HG02973 (cell line): ENCODE measurements at regions not wholly inside any gene's neighbourhood (a gene's known extent, or its start where the extent isn't known, plus 50 kb on each side); places are given as distances from the start of the nearest gene placed in this dataset.

Source experiments
- ATAC-seq: cut with Tn5 transposase; IDR thresholded peaks from one replicate; pipeline ENCODE4 v1.9.1; 2021; ENCODE audit warnings: moderate library complexity; ENCODE audit not compliant: unreplicated experiment

DNA sequence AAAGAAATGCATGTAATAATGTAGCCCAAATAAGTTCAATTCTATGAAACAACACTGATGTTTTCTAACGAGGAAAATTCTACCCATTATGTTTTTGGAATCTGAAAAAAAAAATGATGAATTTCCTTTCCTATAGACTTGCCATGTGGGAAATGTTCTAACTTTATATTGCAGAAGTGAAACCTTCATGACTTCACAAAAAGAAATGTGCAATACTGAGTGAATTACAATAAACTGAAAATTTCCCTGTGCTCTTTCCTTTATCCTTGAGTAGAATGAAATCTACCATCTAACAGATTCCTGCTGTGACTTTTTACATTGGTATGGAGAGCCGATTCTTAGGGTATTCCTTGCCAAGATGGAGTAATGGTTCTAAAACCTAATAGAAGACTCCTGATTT lies 1622.5 kb downstream of the MAT2B start:
- ATAC-seq = no peak

- no peak for ATAC-seq
These were observed 1625.2 kb downstream of the MAT2B start for GRCh38 chr5:165130656-165131055.

DNA sequence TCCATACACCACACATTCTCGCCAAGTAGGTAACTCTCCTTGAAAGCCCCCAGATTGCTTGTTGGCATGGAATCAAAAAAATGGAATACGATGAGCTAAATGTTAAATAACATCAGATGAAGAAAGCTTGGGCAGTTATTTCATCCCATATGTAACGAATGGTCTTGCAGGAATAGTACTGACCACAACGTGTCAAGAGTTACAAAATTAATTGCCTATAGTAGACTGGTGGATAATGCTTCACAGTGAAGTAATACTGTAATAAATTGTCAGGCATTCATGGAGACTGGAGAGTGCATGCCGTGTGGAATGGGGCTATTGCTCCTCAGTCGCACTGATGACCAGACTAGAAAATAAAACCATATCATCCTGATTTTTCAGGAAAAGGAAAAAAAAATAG lies 1628.7 kb downstream of the MAT2B start:
- ATAC-seq = no peak

GRCh38 chr5:165135565-165135964 lies 1630.1 kb downstream of the MAT2B start:
- ATAC-seq = no peak

GRCh38 chr5:165137701-165138100 lies 1632.3 kb downstream of the MAT2B start:
- no peak for ATAC-seq

DNA sequence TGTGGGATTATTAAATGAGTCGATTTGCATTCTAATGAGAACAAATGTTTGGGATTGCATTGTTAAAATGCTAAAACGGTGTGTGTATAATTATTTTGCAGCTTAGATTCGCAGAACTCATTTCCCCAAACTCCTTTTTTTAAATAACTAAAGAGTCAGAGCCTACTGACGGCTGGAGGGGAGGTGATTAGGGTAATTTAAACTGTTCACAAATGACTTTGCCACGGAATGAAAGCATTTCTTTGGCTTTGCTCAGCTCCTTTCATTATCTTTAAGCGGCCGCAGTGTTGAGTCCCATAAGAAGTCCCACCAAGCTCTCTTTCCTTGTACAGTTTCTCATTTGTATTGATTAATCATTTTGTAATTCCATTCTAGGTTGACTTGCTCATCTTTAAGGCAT lies 1632.8 kb downstream of the MAT2B start:
- no peak for ATAC-seq

GRCh38 chr5:165139262-165139661 lies 1633.8 kb downstream of the MAT2B start:
- ATAC-seq = no peak

GRCh38 chr5:165139721-165140120 lies 1634.3 kb downstream of the MAT2B start:
- ATAC-seq = no peak

GRCh38 chr5:165143741-165144140 lies 1638.3 kb downstream of the MAT2B start:
- ATAC-seq = no peak

DNA sequence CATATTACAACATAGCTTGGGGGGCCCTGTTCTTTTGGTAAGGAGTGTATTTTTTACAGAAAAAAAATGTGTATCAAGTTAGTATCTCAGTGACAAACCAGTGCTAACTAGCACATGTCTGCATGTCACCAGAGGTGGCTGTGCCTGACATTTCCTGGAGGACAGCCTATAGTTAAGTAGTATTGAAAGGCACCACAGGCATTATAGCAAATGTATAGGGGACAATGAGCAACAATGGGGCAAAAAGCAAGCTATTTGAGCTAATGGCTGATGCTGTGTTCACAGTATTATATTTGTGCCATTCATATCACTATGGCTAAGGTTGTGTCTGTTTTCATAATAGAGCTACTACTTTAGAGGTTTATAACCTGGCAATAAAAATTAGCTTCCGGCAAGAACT lies 1644.0 kb downstream of the MAT2B start:
- ATAC-seq = no peak

DNA sequence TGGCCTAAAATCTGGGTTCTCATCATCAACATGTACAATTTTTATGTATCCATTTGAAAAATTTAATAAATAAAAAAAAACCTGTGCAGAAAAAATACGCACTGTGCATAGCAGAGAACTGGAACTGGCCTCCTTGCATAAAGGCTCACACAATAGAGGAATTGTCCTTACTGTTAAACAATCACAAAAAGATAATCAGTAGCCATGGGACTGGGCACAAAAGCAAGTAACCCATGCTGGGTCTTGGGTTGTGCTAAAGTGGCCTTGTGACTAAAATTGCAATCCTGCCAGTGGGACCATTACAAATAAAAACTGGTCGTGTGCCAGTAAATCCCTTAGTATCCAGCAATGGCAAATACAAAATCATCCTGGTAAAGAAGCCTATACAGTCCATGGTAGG lies 1646.6 kb downstream of the MAT2B start:
- no peak for ATAC-seq

- ATAC-seq = no peak
These were observed 1651.8 kb downstream of the MAT2B start for GRCh38 chr5:165157219-165157618.

DNA sequence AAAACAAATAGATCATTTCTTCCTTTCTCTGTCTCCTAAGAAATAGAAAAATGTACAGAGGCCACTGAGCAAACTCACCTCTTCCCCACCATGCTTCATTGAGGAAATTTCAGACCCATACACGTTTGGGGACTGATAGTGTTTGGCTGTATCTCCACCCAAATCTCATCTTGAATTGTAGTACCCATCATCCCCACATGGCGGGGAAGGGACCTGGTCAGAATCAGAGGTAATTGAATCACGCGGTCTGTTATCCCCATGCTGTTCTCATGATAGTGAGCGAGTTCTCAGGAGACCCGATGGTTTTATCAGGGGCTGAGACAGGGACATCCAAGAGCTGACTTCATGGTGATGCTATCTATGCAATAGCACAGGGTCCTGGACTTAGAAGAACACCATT lies 1655.8 kb downstream of the MAT2B start:
- no peak for ATAC-seq

DNA sequence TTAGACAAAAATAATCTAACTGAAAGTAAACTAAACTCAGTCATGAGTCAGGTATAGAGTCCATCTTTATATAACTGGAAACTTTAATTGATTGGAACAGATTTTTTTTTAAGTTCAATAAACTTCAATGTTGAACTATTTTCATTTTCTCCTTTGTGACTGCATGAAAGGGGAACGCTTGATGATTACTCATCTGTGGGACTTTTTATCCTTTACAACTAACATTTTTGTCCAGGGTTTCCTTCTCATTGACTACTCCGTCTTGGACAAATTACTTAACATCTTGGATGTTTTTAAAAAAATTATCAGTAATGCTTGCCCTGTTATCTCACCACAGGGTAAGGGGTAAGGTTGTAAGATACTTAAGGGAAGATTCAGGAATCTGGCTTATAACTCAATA lies 1658.4 kb downstream of the MAT2B start:
- no peak for ATAC-seq

DNA sequence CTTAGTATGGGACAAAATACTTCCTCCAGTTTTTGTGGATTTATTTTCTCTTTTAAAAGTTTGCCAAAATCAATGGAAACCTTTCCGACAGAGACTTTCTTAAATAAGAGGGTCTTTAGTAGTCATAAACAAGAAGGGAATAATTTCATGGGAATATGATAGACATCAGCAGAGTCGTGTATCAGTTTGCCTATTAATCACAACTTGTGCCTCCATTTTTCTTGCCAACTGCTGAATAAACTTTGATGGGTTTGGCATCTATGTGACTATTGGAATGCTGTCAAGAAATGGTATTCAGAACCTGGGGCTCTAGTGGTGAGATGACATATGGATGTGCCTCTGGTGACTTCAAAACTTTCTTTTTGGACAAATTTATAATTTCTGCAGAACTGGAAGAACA lies 1668.2 kb downstream of the MAT2B start:
- no peak for ATAC-seq

GRCh38 chr5:165175041-165175440 lies 1669.6 kb downstream of the MAT2B start:
- ATAC-seq = no peak

- no peak for ATAC-seq
These were observed 1678.8 kb downstream of the MAT2B start for GRCh38 chr5:165184183-165184582.

DNA sequence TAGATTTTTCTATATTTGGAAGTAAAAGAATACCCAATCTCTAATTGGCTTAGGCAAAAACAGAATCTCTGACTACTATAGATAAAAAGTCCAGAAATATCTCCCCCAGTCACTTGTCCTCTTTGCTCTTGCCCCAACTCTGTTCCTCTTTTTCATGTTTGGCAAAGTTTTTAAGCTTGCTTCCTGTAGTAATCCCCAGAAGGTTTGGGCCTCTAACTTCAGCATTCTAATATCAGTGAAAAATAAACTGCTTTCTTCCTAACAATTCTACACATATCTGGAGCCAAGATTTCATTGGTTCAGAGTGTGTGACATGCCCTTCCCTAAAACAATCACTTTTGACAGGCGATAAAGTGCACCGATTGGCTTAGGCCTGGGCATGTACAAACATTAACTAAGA lies 1680.3 kb downstream of the MAT2B start:
- ATAC-seq = no peak

GRCh38 chr5:165187815-165188214 lies 1682.4 kb downstream of the MAT2B start:
- ATAC-seq = no peak

DNA sequence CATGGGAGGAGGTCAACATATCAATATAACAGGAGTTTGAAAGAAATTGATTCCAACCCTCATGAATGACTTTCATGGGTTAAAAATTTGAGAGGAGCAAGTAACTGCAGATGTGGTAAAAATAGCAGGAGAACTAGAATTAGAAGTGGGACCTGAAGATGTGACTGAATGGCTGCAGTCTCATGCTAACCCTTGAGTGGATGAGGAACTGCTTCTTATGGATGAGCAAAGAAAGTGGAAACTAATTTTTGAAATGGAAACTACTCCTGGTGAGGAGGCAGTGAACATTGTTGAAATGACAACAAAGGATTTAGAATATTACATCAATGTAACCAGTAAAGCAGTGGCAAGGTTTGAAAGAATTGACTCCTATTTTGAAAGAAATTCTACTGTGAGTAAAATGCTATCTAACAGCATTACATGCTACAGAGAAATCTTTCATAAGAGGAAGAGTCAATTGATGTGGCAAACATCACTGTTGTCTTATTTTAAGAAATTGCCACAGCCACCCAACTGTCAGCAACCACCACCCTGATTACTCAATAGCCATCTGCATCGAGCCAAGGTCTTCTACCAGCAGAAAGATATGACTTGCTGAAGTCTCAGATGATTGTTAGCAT lies 1683.2 kb downstream of the MAT2B start:
- ATAC-seq = no peak

GRCh38 chr5:165196961-165197360 lies 1691.5 kb downstream of the MAT2B start:
- no peak for ATAC-seq

DNA sequence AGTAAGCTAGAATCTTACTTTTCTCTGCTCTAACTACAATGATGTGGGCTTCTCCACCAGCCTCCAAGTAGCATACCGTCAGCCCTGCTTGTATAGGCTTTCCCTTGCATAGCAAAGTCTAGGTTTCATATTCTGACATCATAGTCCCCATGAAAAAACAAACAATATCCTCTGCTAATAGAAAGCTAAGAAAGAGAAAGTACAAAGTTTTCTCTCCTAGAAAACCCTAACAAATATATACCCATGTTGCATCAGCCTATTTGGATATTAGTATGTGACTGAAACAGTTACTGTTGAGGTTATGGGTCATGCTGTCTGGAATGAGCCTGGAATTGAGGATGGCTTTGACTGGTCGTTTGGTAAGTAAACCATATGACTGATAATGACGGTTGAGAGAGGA lies 1696.0 kb downstream of the MAT2B start:
- ATAC-seq = no peak

DNA sequence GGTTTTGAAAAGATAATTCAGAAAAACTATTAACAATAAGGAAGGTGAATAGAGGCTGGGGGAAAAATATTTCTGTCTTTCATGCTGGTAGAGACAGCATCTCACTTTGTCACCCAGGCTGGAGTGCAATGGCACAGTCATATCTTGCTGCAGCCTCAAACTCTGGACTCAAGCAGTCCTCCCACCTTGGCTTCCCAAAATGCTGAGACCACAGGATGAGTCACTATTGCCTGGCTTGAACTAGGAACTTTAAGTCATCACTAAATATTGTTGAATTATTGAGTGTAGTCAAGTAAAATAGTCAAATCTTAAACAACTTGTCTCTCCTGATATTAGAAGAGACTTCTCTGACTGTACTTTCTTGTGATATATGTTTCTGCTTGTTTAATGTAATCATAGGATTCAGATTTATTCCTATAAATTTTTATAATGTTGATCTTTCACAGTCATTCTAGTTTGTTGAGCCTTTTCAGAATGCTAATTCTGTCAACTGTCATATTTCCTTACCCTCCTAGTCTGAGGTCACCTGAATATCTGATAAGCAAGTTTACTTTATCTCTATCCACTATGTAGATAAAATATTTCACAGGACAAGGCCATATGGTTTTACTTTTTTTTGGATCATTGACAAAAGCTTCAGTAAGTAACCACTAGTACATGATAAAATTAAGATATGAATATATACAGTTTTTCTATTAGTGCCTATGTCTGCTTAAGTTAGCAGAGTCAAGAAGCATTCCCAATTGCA lies 1696.5 kb downstream of the MAT2B start:
- no peak for ATAC-seq
